ENCODE measurements at regions not wholly inside any gene's neighbourhood (a gene's known extent, or its start where the extent isn't known, plus 50 kb on each side); places are given as distances from the start of the nearest gene placed in this dataset.

DNA sequence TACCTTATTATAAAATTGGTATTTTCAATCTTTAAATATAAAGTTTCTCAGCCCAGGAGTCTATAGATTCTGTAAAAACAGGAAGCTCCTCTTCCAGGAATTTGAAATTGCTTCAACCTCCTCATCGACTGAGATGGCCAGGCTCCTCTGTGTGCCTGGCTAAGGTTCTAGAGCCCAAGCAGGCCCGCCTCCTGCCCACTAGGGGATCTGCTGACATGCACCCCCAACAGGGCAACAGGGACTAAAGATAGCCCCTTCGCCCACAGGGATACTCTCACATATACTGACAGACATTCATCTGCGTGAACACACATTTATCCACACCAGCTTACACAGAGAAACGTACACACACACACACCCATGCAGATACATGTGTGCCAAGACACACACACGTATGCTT, 183.1 kb upstream of the TLE3 start:
- WGBS (ENCODE audit: insufficient coverage, insufficient replicate concordance, low lambda C conversion rate, missing lambda C conversion rate) = 38% methylated on average over 6 of the region's 6 CpGs
- TF ChIP-seq SMARCA5 (IDR thresholded peaks at IDR 0.05) (no peak), CREB1 (IDR thresholded peaks at IDR 0.05; ENCODE audit: low read depth) (no peak), SIX5 (IDR thresholded peaks at IDR 0.05; ENCODE audit: low read depth, low read length, severe bottlenecking) (no peak), PAX5 (IDR thresholded peaks at IDR 0.05; ENCODE audit: borderline replicate concordance, low read depth, low read length) (no peak), POLR2A (IDR thresholded peaks at IDR 0.05; ENCODE audit: low read depth, low read length) (no peak), NFYB (IDR thresholded peaks at IDR 0.05; ENCODE audit: insufficient read depth, low read depth, low read length) (no peak), SP1 (IDR thresholded peaks at IDR 0.05; ENCODE audit: low read depth, low read length) (no peak), IRF4 (IDR thresholded peaks at IDR 0.05; ENCODE audit: low read depth, low read length) (no peak), STAT1 (conservative IDR thresholded peaks at IDR 0.05) (no peak), SMAD1 (IDR thresholded peaks at IDR 0.05; ENCODE audit: low read depth, partially characterized antibody) (no peak), RB1 (IDR thresholded peaks at IDR 0.05; ENCODE audit: borderline replicate concordance) (no peak), CHD1 (IDR thresholded peaks at IDR 0.05; ENCODE audit: low read depth, low read length) (no peak)
- TF ChIP-seq, protein P1, sequence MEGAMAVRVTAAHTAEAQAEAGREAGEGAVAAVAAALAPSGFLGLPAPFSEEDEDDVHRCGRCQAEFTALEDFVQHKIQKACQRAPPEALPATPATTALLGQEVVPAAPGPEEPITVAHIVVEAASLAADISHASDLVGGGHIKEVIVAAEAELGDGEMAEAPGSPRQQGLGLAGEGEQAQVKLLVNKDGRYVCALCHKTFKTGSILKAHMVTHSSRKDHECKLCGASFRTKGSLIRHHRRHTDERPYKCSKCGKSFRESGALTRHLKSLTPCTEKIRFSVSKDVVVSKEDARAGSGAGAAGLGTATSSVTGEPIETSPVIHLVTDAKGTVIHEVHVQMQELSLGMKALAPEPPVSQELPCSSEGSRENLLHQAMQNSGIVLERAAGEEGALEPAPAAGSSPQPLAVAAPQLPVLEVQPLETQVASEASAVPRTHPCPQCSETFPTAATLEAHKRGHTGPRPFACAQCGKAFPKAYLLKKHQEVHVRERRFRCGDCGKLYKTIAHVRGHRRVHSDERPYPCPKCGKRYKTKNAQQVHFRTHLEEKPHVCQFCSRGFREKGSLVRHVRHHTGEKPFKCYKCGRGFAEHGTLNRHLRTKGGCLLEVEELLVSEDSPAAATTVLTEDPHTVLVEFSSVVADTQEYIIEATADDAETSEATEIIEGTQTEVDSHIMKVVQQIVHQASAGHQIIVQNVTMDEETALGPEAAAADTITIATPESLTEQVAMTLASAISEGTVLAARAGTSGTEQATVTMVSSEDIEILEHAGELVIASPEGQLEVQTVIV (IDR thresholded peaks at IDR 0.05; ENCODE audit: borderline replicate concordance, partially characterized antibody) = no peak
- TF ChIP-seq, protein P2, sequence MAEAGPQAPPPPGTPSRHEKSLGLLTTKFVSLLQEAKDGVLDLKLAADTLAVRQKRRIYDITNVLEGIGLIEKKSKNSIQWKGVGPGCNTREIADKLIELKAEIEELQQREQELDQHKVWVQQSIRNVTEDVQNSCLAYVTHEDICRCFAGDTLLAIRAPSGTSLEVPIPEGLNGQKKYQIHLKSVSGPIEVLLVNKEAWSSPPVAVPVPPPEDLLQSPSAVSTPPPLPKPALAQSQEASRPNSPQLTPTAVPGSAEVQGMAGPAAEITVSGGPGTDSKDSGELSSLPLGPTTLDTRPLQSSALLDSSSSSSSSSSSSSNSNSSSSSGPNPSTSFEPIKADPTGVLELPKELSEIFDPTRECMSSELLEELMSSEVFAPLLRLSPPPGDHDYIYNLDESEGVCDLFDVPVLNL (IDR thresholded peaks at IDR 0.05; ENCODE audit: low read depth, low read length) = no peak
- TF ChIP-seq, protein P3, sequence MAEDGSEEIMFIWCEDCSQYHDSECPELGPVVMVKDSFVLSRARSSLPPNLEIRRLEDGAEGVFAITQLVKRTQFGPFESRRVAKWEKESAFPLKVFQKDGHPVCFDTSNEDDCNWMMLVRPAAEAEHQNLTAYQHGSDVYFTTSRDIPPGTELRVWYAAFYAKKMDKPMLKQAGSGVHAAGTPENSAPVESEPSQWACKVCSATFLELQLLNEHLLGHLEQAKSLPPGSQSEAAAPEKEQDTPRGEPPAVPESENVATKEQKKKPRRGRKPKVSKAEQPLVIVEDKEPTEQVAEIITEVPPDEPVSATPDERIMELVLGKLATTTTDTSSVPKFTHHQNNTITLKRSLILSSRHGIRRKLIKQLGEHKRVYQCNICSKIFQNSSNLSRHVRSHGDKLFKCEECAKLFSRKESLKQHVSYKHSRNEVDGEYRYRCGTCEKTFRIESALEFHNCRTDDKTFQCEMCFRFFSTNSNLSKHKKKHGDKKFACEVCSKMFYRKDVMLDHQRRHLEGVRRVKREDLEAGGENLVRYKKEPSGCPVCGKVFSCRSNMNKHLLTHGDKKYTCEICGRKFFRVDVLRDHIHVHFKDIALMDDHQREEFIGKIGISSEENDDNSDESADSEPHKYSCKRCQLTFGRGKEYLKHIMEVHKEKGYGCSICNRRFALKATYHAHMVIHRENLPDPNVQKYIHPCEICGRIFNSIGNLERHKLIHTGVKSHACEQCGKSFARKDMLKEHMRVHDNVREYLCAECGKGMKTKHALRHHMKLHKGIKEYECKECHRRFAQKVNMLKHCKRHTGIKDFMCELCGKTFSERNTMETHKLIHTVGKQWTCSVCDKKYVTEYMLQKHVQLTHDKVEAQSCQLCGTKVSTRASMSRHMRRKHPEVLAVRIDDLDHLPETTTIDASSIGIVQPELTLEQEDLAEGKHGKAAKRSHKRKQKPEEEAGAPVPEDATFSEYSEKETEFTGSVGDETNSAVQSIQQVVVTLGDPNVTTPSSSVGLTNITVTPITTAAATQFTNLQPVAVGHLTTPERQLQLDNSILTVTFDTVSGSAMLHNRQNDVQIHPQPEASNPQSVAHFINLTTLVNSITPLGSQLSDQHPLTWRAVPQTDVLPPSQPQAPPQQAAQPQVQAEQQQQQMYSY (CRISPR knock-in tag; IDR thresholded peaks at IDR 0.05) = no peak
- TF ChIP-seq, protein P4, sequence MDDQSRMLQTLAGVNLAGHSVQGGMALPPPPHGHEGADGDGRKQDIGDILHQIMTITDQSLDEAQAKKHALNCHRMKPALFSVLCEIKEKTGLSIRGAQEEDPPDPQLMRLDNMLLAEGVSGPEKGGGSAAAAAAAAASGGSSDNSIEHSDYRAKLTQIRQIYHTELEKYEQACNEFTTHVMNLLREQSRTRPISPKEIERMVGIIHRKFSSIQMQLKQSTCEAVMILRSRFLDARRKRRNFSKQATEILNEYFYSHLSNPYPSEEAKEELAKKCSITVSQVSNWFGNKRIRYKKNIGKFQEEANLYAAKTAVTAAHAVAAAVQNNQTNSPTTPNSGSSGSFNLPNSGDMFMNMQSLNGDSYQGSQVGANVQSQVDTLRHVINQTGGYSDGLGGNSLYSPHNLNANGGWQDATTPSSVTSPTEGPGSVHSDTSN (IDR thresholded peaks at IDR 0.05; ENCODE audit: insufficient replicate concordance, low read depth, low read length) = no peak
- TF ChIP-seq, protein P5, sequence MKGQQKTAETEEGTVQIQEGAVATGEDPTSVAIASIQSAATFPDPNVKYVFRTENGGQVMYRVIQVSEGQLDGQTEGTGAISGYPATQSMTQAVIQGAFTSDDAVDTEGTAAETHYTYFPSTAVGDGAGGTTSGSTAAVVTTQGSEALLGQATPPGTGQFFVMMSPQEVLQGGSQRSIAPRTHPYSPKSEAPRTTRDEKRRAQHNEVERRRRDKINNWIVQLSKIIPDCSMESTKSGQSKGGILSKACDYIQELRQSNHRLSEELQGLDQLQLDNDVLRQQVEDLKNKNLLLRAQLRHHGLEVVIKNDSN (IDR thresholded peaks at IDR 0.05; ENCODE audit: borderline replicate concordance, extremely low read length, insufficient read depth, low read depth, low read length) = no peak

More for the DNA sequence above, 183.1 kb upstream of the TLE3 start:
- H3K27me3 ChIP-seq (replicated peaks in 1 of 2; ENCODE audit: control insufficient read depth in 2 of 2, insufficient read depth in 2 of 2, low read length in 1 of 2) = no peaks in the 10 kb centered on the region; a peak in 1 of 4 replicates
- FAIRE-seq (no peak), DNase-seq (ENCODE audit: low read depth, low spot score) (no peak), ATAC-seq (no peak)
- H4K20me1 ChIP-seq (ENCODE audit: control insufficient read depth, insufficient read depth) = no peaks in the 10 kb centered on the region
- no peak overlapping the region for H3K9ac ChIP-seq (ENCODE audit: control insufficient read depth, insufficient read depth, low read length)
- intact Hi-C loops (cut with micrococcal nuclease; ENCODE audit: unreplicated experiment) (no loop called here), in situ Hi-C loops (cut with MboI) (no loop called here)
- ChIA-PET POLR2A (no interaction called here), SMC1A (ENCODE audit: uncharacterized antibody, unreplicated experiment) (no interaction called here), RAD21 (ENCODE audit: unreplicated experiment) (no interaction called here), CTCF (no interaction called here)
- H3K79me2 ChIP-seq (ENCODE audit: control insufficient read depth, insufficient read depth, low read length) = no peaks in the 10 kb centered on the region
- H3K9me3 ChIP-seq (replicated peaks; ENCODE audit: control insufficient read depth, insufficient read depth, low read length) = no peaks in the 10 kb centered on the region
- H3K4me2 ChIP-seq (ENCODE audit: control insufficient read depth, insufficient read depth) = no peak overlapping the region
- H2AFZ ChIP-seq (ENCODE audit: control insufficient read depth, low read depth, low read length) = no peak overlapping the region
- no peak overlapping the region for H3K4me3 ChIP-seq
- no TSS peak for BruUV-seq (replicated peaks)
- 0 out of 2 replicates have a peak, but pooled peaks cover 3% of the 10 kb centered on the region for H3K4me1 ChIP-seq (ENCODE audit: control insufficient read depth, insufficient read depth, low read length)
- H3K36me3 ChIP-seq (ENCODE audit: control insufficient read depth in 2 of 2, insufficient read depth in 2 of 2, low read length in 1 of 2) = no peaks in the 10 kb centered on the region
- H3K27ac ChIP-seq (ENCODE audit: control insufficient read depth, insufficient read depth) = no peak overlapping the region
